ENCODE measurements at regions not wholly inside any gene's neighbourhood (a gene's known extent, or its start where the extent isn't known, plus 50 kb on each side); places are given as distances from the start of the nearest gene placed in this dataset.
"Not testable (repeated sequence)": the region's sequence is repeated elsewhere in the genome, so short reads cannot be mapped to it uniquely, and the experiment has no call there.

GRCh38 chr11:25766332-25767015, 565.5 kb upstream of the ANO3 start:
- DNase-seq = no peak

- no peak for DNase-seq
Observed at GRCh38 chr11:25769287-25769686, 562.6 kb upstream of the ANO3 start.

- no peak for DNase-seq
Observed at GRCh38 chr11:25771605-25772004, 560.3 kb upstream of the ANO3 start.

- DNase-seq = no peak
Observed at GRCh38 chr11:25775603-25776002, 556.3 kb upstream of the ANO3 start.

GRCh38 chr11:25776238-25776637, 555.7 kb upstream of the ANO3 start:
- DNase-seq = no peak

DNA sequence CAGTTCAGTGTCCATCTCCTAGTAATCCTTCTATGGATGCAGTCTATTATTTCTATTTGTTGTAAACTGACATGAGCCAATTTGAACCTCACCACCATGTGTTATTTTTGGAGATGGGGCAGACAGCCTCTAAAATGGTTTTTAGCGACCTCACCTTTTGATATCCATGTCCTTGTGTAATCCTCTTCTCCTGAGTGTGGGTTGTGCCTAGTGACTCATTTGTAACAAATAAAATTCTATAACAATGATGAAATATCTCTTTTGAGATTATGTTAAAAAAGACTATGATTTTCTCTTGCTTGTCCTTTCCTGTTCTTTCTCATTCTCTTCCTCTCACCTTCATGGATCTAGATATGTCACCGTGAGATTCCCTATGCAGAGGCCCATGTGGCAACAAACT, 554.6 kb upstream of the ANO3 start:
- no peak for DNase-seq

DNA sequence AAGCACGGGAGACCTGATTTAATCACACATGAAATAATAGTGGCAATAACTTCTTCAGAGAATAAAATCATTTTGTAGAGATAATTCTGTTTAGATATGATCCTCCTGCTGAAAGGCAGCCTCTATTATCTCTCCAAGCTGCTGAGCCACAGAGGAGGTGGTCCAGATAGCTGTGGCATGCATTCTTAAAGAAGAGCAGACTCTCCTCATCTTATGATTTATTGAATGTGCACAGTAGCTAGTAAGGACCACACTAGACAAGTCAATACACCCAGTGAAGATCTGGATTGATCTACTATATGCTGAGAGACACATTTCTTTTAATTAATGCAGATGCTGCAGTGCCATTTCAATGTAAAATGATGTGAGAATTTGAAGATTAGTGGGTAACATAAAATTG, 552.9 kb upstream of the ANO3 start:
- no peak for DNase-seq

- DNase-seq = no peak
Observed at GRCh38 chr11:25787416-25787815, 544.5 kb upstream of the ANO3 start.

DNA sequence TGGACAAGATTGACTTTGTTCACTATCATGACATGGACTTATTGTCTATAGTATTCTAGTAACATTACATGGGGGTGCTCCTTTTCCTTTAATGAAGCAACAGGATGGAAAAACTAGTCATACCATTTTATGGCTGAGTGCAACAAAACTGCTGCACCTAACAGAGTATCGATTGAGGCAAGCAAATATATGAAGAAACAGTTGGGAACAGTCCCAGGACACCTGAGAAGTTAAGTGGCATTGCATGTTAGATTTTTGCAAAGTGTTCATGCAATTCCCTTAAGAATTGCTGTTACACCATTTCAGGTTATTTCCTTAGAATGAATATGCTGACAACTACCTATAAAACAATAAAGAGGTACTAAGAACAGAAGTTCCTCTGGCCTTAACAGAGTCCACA, 541.5 kb upstream of the ANO3 start:
- no peak for DNase-seq

- no peak for DNase-seq
Observed at GRCh38 chr11:25793637-25794036, 538.3 kb upstream of the ANO3 start.

DNA sequence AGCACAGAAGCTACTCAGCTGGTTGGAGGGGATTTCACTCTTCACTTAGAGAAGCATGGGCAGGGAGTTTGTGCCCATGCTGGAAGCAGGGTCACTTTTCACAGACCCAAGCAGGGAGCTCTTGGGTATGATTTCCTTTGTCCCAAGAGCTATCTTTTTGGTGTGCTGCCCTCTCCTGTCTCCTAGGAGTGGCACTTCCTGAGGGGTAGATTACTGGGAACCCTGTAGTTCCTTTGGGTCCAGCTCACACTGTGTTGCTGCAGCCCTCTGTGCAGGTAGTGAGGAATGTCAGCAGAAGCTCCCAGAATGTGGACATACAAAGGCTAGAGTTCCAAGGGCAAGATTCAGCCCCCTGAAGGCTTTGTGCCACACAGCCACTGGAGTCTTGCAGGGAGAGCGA, 537.1 kb upstream of the ANO3 start:
- DNase-seq = no peak

GRCh38 chr11:25816411-25816810, 515.5 kb upstream of the ANO3 start:
- no peak for DNase-seq

DNA sequence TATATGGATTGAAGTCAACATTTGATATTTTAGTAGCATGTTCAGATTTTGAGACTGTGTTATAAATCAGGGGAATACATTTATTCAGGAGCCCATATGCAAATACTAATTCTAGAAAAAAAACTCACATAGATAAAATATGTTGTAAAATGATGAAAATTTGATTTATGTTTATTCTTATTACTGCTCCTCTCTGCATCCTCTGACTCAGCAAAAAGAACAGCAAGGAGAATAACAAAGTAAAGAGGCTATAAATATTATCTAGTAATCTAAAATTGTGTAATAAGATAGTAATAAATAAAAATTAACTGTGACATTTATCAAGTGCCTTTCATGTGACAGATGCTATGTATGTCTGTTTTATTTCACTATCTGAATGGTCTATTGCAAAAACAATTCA, 507.2 kb upstream of the ANO3 start:
- no peak for DNase-seq

DNA sequence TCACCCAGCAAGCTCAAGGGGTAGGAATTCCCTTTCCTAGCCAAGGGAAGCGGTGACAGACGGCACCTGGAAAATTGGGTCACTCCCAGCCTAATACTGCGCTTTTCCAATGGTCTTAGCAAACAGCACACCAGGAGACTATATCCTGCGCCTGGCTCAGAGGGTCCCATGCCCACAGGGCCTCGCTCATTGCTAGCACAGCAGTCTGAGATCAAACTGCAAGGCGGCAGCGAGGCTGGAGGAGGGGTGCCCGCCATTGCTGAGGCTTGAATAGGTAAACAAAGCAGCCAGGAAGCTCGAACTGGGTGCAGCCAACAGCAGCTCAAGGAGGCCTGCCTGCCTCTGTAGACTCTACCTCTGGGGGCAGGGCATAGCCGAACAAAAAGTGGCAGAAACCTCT, 500.4 kb upstream of the ANO3 start:
- not testable (repeated sequence) for DNase-seq

GRCh38 chr11:25838918-25839625, 492.9 kb upstream of the ANO3 start:
- DNase-seq = peak; percentile 8

GRCh38 chr11:25844811-25845210, 487.1 kb upstream of the ANO3 start:
- no peak for DNase-seq

- no peak for DNase-seq
Observed at GRCh38 chr11:25855916-25856315, 476.0 kb upstream of the ANO3 start.

DNA sequence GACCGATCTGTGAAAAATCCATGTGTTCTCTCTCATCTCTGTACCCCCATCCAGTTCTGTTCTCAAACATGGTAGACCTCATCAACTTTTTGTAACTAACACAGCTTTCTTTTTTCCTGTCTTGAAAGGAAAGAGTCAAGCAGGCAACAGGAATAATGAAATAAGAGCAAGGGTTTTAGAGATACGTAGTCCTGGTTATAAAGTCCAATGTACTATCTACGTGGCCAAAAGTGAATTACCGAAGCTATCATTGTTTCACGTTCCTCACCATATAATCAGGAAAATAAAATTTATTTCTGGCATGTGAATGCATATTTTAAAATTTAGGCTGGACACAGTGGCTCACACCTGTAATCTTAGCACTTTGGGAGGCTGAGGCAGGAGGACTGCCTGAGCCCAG, 472.2 kb upstream of the ANO3 start:
- no peak for DNase-seq

DNA sequence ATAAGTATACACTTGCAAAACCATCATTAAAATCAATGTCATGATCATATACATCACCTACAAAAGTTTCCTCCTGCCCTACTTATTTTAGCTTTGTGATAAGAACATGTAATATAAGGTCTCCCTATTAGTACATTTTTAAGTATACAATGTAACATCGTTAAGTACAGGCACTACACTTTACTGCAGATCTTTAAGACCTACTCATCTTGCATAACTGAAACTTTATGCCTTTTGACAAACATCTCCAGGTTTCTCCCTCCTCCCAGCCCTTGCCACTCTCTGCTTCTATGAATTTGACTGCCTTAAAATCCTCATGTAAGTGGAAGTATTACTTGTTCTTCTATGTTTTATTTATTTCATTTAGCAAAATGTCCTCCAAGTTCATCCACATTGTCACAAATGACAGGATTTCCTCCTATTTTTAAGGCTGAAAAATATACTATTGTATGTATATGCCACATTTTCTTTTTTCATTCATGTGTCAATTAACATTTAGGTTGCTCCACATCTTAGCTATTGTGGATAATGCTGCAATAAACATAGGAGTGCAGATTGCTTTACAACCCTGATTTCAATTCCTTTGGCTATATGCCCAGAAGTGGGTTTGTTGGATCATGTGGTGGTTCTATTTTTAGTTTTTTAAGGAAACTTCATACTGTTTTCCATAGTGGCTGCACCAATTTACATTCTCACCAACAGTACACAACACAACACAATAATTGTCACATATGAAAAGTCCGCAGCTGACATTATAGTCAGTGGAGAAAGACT, 471.1 kb upstream of the ANO3 start:
- DNase-seq = peak; percentile 74

- no peak for DNase-seq
Observed at GRCh38 chr11:25862159-25862558, 469.8 kb upstream of the ANO3 start.

- no peak for DNase-seq
Observed at GRCh38 chr11:25863986-25864385, 467.9 kb upstream of the ANO3 start.

GRCh38 chr11:25876456-25876965, 455.4 kb upstream of the ANO3 start:
- DNase-seq = no peak

DNA sequence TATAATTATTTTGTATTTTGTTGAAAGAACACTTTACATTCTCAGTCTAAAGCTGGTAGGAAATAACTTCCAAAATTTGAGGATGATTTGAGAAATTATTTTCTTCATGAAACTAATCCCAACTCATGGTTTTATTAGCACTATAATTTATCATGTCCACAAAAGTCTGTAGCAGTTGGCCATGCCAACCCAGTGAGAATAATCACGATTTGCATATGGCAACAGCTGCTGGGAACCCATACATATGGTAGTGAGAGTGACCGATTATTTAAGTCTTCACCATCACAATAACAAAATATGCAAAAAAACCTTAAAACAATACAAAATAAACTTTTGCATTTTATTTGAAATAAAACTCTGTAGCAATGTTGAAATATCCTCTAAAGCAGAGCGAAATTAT, 445.9 kb upstream of the ANO3 start:
- no peak for DNase-seq

Data from tongue (tissue), 1 donor.